ENCODE measurements at regions not wholly inside any gene's neighbourhood (a gene's known extent, or its start where the extent isn't known, plus 50 kb on each side); places are given as distances from the start of the nearest gene placed in this dataset.

GRCh38 chr7:85479918-85480643 is 293.2 kb upstream of the SEMA3D start:
- no peak overlapping the region for H3K27ac Mint-ChIP-seq
- H3K36me3 Mint-ChIP-seq (ENCODE audit: low read depth) = no peaks in the 10 kb centered on the region
- no peaks in the 10 kb centered on the region for H3K4me1 Mint-ChIP-seq
- H3K27me3 Mint-ChIP-seq (ENCODE audit: low read depth, poor library complexity) = no peaks in the 10 kb centered on the region
- no peak for DNase-seq
- no peaks in the 10 kb centered on the region for H3K9me3 Mint-ChIP-seq
- no peak overlapping the region for H3K4me3 Mint-ChIP-seq
- no peak for TF ChIP-seq CTCF (IDR thresholded peaks at IDR 0.05)

GRCh38 chr7:85478530-85478929 is 291.7 kb upstream of the SEMA3D start:
- no peak for DNase-seq
- no peaks in the 10 kb centered on the region for H3K36me3 Mint-ChIP-seq (ENCODE audit: low read depth)
- no peaks in the 10 kb centered on the region for H3K9me3 Mint-ChIP-seq
- no peaks in the 10 kb centered on the region for H3K27me3 Mint-ChIP-seq (ENCODE audit: low read depth, poor library complexity)
- H3K4me3 Mint-ChIP-seq = no peak overlapping the region
- TF ChIP-seq CTCF (IDR thresholded peaks at IDR 0.05) = no peak
- no peaks in the 10 kb centered on the region for H3K4me1 Mint-ChIP-seq
- H3K27ac Mint-ChIP-seq = no peak overlapping the region

GRCh38 chr7:85475476-85475875 is 288.6 kb upstream of the SEMA3D start:
- no peak overlapping the region for H3K27ac Mint-ChIP-seq
- H3K36me3 Mint-ChIP-seq (ENCODE audit: low read depth) = no peaks in the 10 kb centered on the region
- H3K4me1 Mint-ChIP-seq = no peaks in the 10 kb centered on the region
- H3K9me3 Mint-ChIP-seq = no peaks in the 10 kb centered on the region
- DNase-seq = no peak
- no peaks in the 10 kb centered on the region for H3K27me3 Mint-ChIP-seq (ENCODE audit: low read depth, poor library complexity)
- no peak for TF ChIP-seq CTCF (IDR thresholded peaks at IDR 0.05)
- H3K4me3 Mint-ChIP-seq = no peak overlapping the region

- H3K4me3 Mint-ChIP-seq = no peak overlapping the region
- DNase-seq = no peak
- H3K36me3 Mint-ChIP-seq (ENCODE audit: low read depth) = no peaks in the 10 kb centered on the region
- H3K27me3 Mint-ChIP-seq (ENCODE audit: low read depth, poor library complexity) = no peaks in the 10 kb centered on the region
- TF ChIP-seq CTCF (IDR thresholded peaks at IDR 0.05) = no peak
- H3K9me3 Mint-ChIP-seq = no peaks in the 10 kb centered on the region
- H3K27ac Mint-ChIP-seq = no peak overlapping the region
- no peaks in the 10 kb centered on the region for H3K4me1 Mint-ChIP-seq
Observed at GRCh38 chr7:85475071-85475470, 288.2 kb upstream of the SEMA3D start.

- no peaks in the 10 kb centered on the region for H3K4me1 Mint-ChIP-seq
- H3K27ac Mint-ChIP-seq = no peak overlapping the region
- no peaks in the 10 kb centered on the region for H3K36me3 Mint-ChIP-seq (ENCODE audit: low read depth)
- H3K9me3 Mint-ChIP-seq = no peaks in the 10 kb centered on the region
- DNase-seq = no peak
- no peak overlapping the region for H3K4me3 Mint-ChIP-seq
- no peak for TF ChIP-seq CTCF (IDR thresholded peaks at IDR 0.05)
- H3K27me3 Mint-ChIP-seq (ENCODE audit: low read depth, poor library complexity) = no peaks in the 10 kb centered on the region
Observed at GRCh38 chr7:85474234-85474633, 287.4 kb upstream of the SEMA3D start.

GRCh38 chr7:85471740-85472139 is 284.9 kb upstream of the SEMA3D start:
- Mint-ChIP-seq H3K9me3 (no peaks in the 10 kb centered on the region), H3K27ac (no peak overlapping the region), H3K4me1 (no peaks in the 10 kb centered on the region), H3K27me3 (ENCODE audit: low read depth, poor library complexity) (no peaks in the 10 kb centered on the region), H3K36me3 (ENCODE audit: low read depth) (no peaks in the 10 kb centered on the region), H3K4me3 (no peak overlapping the region)
- TF ChIP-seq CTCF (IDR thresholded peaks at IDR 0.05) = no peak
- DNase-seq = no peak

Data from nephron progenitor cell (in vitro differentiated cells).